ENCODE measurements at regions not wholly inside any gene's neighbourhood (a gene's known extent, or its start where the extent isn't known, plus 50 kb on each side); places are given as distances from the start of the nearest gene placed in this dataset.

- DNase-seq (ENCODE audit: low read depth in 2 of 2): no peak
Measured at GRCh38 chr3:164577667-164578210, 500.6 kb downstream of the SI start.

GRCh38 chr3:164572436-164572835, 505.9 kb downstream of the SI start:
- DNase-seq (ENCODE audit: low read depth in 2 of 2): no peak

- DNase-seq (ENCODE audit: low read depth in 2 of 2): no peak
Measured at GRCh38 chr3:164550857-164551256, 527.4 kb downstream of the SI start.

- DNase-seq (ENCODE audit: low read depth in 2 of 2): no peak
Measured at GRCh38 chr3:164539215-164539614, 539.1 kb downstream of the SI start.

- no peak for DNase-seq (ENCODE audit: low read depth in 2 of 2)
Measured at GRCh38 chr3:164537485-164537884, 540.8 kb downstream of the SI start.

- no peak for DNase-seq (ENCODE audit: low read depth in 2 of 2)
Measured at GRCh38 chr3:164533275-164533674, 545.0 kb downstream of the SI start.

- DNase-seq (ENCODE audit: low read depth in 2 of 2): no peak
Measured at GRCh38 chr3:164526250-164526649, 552.0 kb downstream of the SI start.

- DNase-seq (ENCODE audit: low read depth in 2 of 2): no peak
Measured at GRCh38 chr3:164524201-164524600, 554.1 kb downstream of the SI start.

- no peak for DNase-seq (ENCODE audit: low read depth in 2 of 2)
Measured at GRCh38 chr3:164522073-164522763, 556.1 kb downstream of the SI start.

GRCh38 chr3:164521644-164522043, 556.7 kb downstream of the SI start:
- DNase-seq (ENCODE audit: low read depth in 2 of 2): no peak

- no peak for DNase-seq (ENCODE audit: low read depth in 2 of 2)
Measured at GRCh38 chr3:164521139-164521538, 557.2 kb downstream of the SI start.

- DNase-seq (ENCODE audit: low read depth in 2 of 2): no peak
Measured at GRCh38 chr3:164515256-164515655, 563.0 kb downstream of the SI start.

GRCh38 chr3:164514576-164514975, 563.7 kb downstream of the SI start:
- no peak for DNase-seq (ENCODE audit: low read depth in 2 of 2)

- DNase-seq (ENCODE audit: low read depth in 2 of 2): no peak
Measured at GRCh38 chr3:164507886-164508285, 570.4 kb downstream of the SI start.

GRCh38 chr3:164498917-164499316, 579.4 kb downstream of the SI start:
- DNase-seq (ENCODE audit: low read depth in 2 of 2): no peak

GRCh38 chr3:164488893-164489292, 589.4 kb downstream of the SI start:
- DNase-seq (ENCODE audit: low read depth in 2 of 2): no peak

GRCh38 chr3:164486150-164486549, 592.1 kb downstream of the SI start:
- no peak for DNase-seq (ENCODE audit: low read depth in 2 of 2)

GRCh38 chr3:164479978-164480377, 598.3 kb downstream of the SI start:
- DNase-seq (ENCODE audit: low read depth in 2 of 2): no peak

GRCh38 chr3:164479406-164479805, 598.9 kb downstream of the SI start:
- no peak for DNase-seq (ENCODE audit: low read depth in 2 of 2)

GRCh38 chr3:164478323-164478722, 600.0 kb downstream of the SI start:
- DNase-seq (ENCODE audit: low read depth in 2 of 2): no peak

GRCh38 chr3:164477403-164477802, 600.9 kb downstream of the SI start:
- no peak for DNase-seq (ENCODE audit: low read depth in 2 of 2)

GRCh38 chr3:164476631-164477030, 601.7 kb downstream of the SI start:
- DNase-seq (ENCODE audit: low read depth in 2 of 2): no peak

- DNase-seq (ENCODE audit: low read depth in 2 of 2): no peak
Measured at GRCh38 chr3:164470471-164470870, 607.8 kb downstream of the SI start.

- no peak for DNase-seq (ENCODE audit: low read depth in 2 of 2)
Measured at GRCh38 chr3:164468055-164468454, 610.2 kb downstream of the SI start.

Measured in fibroblast of skin of left quadriceps (primary cell).